Transverse colon (tissue), 4 donors: ENCODE measurements at regions not wholly inside any gene's neighbourhood (a gene's known extent, or its start where the extent isn't known, plus 50 kb on each side); places are given as distances from the start of the nearest gene placed in this dataset.

Experiments
- DNase-seq: peaks from one replicate; pipeline ENCODE4 v3.0.0-alpha.2; 2019
- H3K27ac ChIP-seq, 4 donors: fragments of 200-600 bp; sonication (generic); 2 replicates each; pipeline ENCODE4 v1.5.1; 2016 to 2018; ENCODE audit warnings: inconsistent platforms in 4 of 4
- H3K27me3 ChIP-seq: fragments of 200-600 bp; sonication (generic); 2 replicates; pipeline ENCODE4 v1.5.1; 2017; ENCODE audit warnings: inconsistent platforms
- H3K36me3 ChIP-seq, 4 donors: fragments of 200-600 bp; sonication (generic); 2 replicates each; pipeline ENCODE4 v1.5.1; 2017 to 2019; ENCODE audit warnings: inconsistent platforms in 4 of 4
- H3K4me1 ChIP-seq, 4 donors: fragments of 200-600 bp; sonication (generic); 2 replicates each; pipeline ENCODE4 v1.5.1; 2017 to 2020; ENCODE audit warnings: inconsistent platforms in 4 of 4
- H3K4me3 ChIP-seq, 4 donors: fragments of 200-600 bp; sonication (generic); 1 replicate in 1 of 4; 2 replicates in 3 of 4; pipeline versions ENCODE4 v1.5.1 to v1.6.1; 2017 to 2019; ENCODE audit warnings: inconsistent platforms in 4 of 4
- H3K9me3 ChIP-seq, 2 donors: fragments of 200-600 bp; sonication (generic); 2 replicates each; pipeline ENCODE4 v1.5.1; 2017 to 2019; ENCODE audit warnings: inconsistent platforms in 2 of 2
- EP300 ChIP-seq: sonication (generic); formaldehyde crosslinking; IDR thresholded peaks from one replicate; pipeline ENCODE4 v1.6.1; 2017; ENCODE audit warnings: antibody characterized with exemption, low read depth
- POLR2A ChIP-seq: fragments of 450-650 bp; IDR thresholded peaks from one replicate; pipeline ENCODE4 v1.6.1; 2016; ENCODE audit warnings: antibody characterized with exemption, mild to moderate bottlenecking, moderate library complexity
- POLR2AphosphoS5 ChIP-seq, 3 donors: sonication (generic); formaldehyde crosslinking; IDR thresholded peaks; one replicate each; pipeline ENCODE4 v1.6.1; 2016; ENCODE audit warnings: antibody characterized with exemption in 3 of 3
- WGBS, 2 donors: methylation state at CpG; one replicate each; pipeline ENCODE4 v1.1.5; 2018; ENCODE audit warnings: low coverage in 1 of 2; 5-methylcytosine and 5-hydroxymethylcytosine counted together
- in situ Hi-C, 4 donors: fragments of 200-750 bp; cut with MboI; loops; one replicate each; pipeline versions ENCODE4 v1.15.0 to v1.15.1; 2017; ENCODE audit warnings: low sequenced_read_pairs in 3 of 4, low pct_ligation_motif_present in 1 of 4, low pct_unique_long_range_greater_than_20kb in 1 of 4
- intact Hi-C: fragments of 100-400 bp; cut with DNase I; formaldehyde crosslinking; loops from one replicate; pipeline ENCODE4 v1.15.1; 2023; ENCODE audit warnings: low total_unique reads
- TF ChIP-seq, protein P1 (sequence below), 5 experiments: fragments of 200-600 bp in 3 of 5; fragments of 450-650 bp in 2 of 5; sonication (generic) in 3 of 5; IDR thresholded peaks; 1 replicate in 2 of 5; 2 replicates in 3 of 5; pipeline ENCODE4 v1.5.1; 2016 to 2017; ENCODE audit warnings: antibody characterized with exemption in 5 of 5, inconsistent platforms in 3 of 5, mild to moderate bottlenecking in 2 of 5, moderate library complexity in 1 of 5

DNA sequence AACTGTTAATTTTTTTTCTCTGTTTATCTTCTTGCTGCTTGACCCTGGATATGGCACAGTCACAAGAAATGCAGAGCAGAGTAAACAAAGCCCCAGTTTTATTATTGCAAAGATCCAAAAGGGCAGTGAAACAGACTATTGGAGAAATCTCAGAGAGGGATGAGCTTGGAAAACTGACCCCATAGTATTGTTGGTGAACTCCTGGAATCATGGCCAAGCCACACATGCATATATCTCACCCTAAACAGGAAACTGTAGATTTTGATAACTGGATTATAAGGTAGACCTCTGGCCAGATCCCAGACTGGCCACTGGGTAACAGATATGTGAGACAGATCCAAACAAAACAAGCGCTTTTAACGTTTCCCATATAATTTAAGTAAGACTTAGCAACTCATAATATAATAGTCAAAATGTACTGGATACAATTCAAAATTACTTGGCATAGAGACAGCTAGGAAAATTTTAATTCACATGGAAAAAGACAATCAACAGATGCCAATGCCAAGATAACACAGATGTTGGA, 263.5 kb upstream of the SEMA6A start:
- DNase-seq: no peak
- in situ Hi-C loops: no loop called here
- no peak overlapping the region for H3K27ac ChIP-seq
- H3K4me1 ChIP-seq: peaks cover 0 to 10% (median 1%) of the 10 kb centered on the region in 4 donors
- WGBS, 2 donors: 28 to 62% methylated on average over 2 of the region's 2 CpGs
- peaks cover 57% of the 10 kb centered on the region for H3K27me3 ChIP-seq
- H3K9me3 ChIP-seq: no peaks in the 10 kb centered on the region
- no peaks in the 10 kb centered on the region for H3K36me3 ChIP-seq
- H3K4me3 ChIP-seq: no peak overlapping the region
- TF ChIP-seq POLR2A (no peak), POLR2AphosphoS5 (IDR thresholded peaks at IDR 0.05) (no peak), EP300 (no peak)
- TF ChIP-seq, protein P1, sequence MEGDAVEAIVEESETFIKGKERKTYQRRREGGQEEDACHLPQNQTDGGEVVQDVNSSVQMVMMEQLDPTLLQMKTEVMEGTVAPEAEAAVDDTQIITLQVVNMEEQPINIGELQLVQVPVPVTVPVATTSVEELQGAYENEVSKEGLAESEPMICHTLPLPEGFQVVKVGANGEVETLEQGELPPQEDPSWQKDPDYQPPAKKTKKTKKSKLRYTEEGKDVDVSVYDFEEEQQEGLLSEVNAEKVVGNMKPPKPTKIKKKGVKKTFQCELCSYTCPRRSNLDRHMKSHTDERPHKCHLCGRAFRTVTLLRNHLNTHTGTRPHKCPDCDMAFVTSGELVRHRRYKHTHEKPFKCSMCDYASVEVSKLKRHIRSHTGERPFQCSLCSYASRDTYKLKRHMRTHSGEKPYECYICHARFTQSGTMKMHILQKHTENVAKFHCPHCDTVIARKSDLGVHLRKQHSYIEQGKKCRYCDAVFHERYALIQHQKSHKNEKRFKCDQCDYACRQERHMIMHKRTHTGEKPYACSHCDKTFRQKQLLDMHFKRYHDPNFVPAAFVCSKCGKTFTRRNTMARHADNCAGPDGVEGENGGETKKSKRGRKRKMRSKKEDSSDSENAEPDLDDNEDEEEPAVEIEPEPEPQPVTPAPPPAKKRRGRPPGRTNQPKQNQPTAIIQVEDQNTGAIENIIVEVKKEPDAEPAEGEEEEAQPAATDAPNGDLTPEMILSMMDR (IDR thresholded peaks at IDR 0.05): no peak
- intact Hi-C loops: no loop called here

- H3K36me3 ChIP-seq: no peaks in the 10 kb centered on the region
- in situ Hi-C loops (no loop called here), intact Hi-C loops (no loop called here)
- no peak for TF ChIP-seq POLR2A
- 34 to 61% methylated on average over 1 to 2 of the region's 2 CpGs for WGBS, 2 donors
- H3K4me1 ChIP-seq: peaks cover 0 to 10% (median 0%) of the 10 kb centered on the region in 4 donors
- H3K9me3 ChIP-seq: no peaks in the 10 kb centered on the region
- DNase-seq: no peak
- peaks cover 51% of the 10 kb centered on the region for H3K27me3 ChIP-seq
- no peak overlapping the region for H3K27ac ChIP-seq
- H3K4me3 ChIP-seq: no peak overlapping the region
Measured at GRCh38 chr5:116834796-116835515, 260.3 kb upstream of the SEMA6A start.

DNA sequence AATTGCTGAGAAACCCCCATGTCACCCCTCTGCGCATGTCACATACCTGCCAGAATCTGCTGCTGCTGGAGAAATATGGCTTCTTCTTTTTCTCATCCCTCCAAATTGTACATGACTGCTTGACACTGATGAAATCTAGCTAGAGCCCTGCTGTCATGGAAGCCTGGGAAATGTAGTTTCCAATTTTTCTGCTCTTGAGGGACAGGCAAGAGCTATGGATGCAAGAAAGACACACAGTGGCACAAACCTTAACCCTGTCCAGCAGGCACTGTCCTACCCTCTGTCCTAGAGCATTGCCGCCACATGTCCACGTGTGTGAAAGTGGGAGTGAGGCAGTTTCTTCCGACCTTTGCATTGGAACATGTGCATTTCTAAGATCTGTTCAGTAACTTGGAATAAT, 255.5 kb upstream of the SEMA6A start:
- WGBS, 2 donors: 84 to 100% methylated on average over 2 to 4 of the region's 4 CpGs

DNA sequence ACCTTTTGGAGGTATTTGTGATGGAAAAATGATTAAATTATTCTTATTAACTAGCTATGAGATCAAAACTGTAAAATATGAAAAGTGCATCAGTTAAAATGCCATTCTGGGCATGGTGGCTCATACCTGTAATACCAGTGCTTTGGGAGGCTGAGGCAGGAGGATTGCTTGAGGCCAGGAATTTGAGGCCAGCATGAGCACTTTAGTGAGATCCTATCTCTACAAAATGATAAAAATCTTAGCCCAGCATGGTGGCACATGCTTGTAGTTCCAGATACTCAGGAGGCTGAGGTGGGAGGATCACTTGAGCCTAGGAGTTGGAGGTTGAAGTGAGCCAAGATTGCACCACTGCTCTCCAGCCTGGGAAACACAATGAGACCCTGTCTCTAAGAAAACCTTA, 252.5 kb upstream of the SEMA6A start:
- no peak overlapping the region for H3K4me3 ChIP-seq
- TF ChIP-seq EP300: no peak
- TF ChIP-seq POLR2A: no peak
- TF ChIP-seq, protein P1 (IDR thresholded peaks at IDR 0.05): no peak
- no peak for TF ChIP-seq POLR2AphosphoS5 (IDR thresholded peaks at IDR 0.05)
- H3K4me1 ChIP-seq: no peaks in the 10 kb centered on the region
- no peak overlapping the region for H3K27ac ChIP-seq
- in situ Hi-C loops: no loop called here
- intact Hi-C loops: no loop called here
- no peaks in the 10 kb centered on the region for H3K9me3 ChIP-seq
- no peaks in the 10 kb centered on the region for H3K36me3 ChIP-seq
- H3K27me3 ChIP-seq: peaks cover 10% of the 10 kb centered on the region
- no peak for DNase-seq

More for the DNA sequence above, 255.5 kb upstream of the SEMA6A start:
- peaks cover 22% of the 10 kb centered on the region for H3K27me3 ChIP-seq
- TF ChIP-seq, protein P1 (IDR thresholded peaks at IDR 0.05): no peak
- TF ChIP-seq POLR2AphosphoS5 (IDR thresholded peaks at IDR 0.05): no peak
- no peak for TF ChIP-seq POLR2A
- no peak for TF ChIP-seq EP300
- DNase-seq: no peak
- H3K4me3 ChIP-seq: no peak overlapping the region
- in situ Hi-C loops: no loop called here
- no peaks in the 10 kb centered on the region for H3K4me1 ChIP-seq
- intact Hi-C loops: no loop called here
- H3K27ac ChIP-seq: no peak overlapping the region
- no peaks in the 10 kb centered on the region for H3K36me3 ChIP-seq
- no peaks in the 10 kb centered on the region for H3K9me3 ChIP-seq
